ENCODE measurements at regions not wholly inside any gene's neighbourhood (a gene's known extent, or its start where the extent isn't known, plus 50 kb on each side); places are given as distances from the start of the nearest gene placed in this dataset.
"Not testable (repeated sequence)": the region's sequence is repeated elsewhere in the genome, so short reads cannot be mapped to it uniquely, and the experiment has no call there.

GRCh38 chr5:102688076-102688475 is 67.0 kb upstream of the PAM start:
- TF ChIP-seq CTCF, POLR2A (IDR thresholded peaks at IDR 0.05): not testable (repeated sequence)
